OCI-LY7 (cell line): ENCODE measurements at regions not wholly inside any gene's neighbourhood (a gene's known extent, or its start where the extent isn't known, plus 50 kb on each side); places are given as distances from the start of the nearest gene placed in this dataset.

Source experiments
- BruUV-seq: library from RNA; stranded (reverse); fragments of 400-500 nt; replicated peaks from 2 replicates; lab custom pipeline; 2021; lab: Mats Ljungman, UMichigan
- CTCF ChIA-PET: fragments of 300-600 bp; sonication (Branson Sonifier 250); formaldehyde crosslinking; loops from one replicate; lab custom pipeline; 2022; ENCODE audit warnings: antibody characterized with exemption; ENCODE audit not compliant: unreplicated experiment; lab: Charles Lee
- POLR2A ChIA-PET: fragments of 300-600 bp; sonication (Branson Sonifier 250); formaldehyde crosslinking; loops from one replicate; lab custom pipeline; 2022; ENCODE audit warnings: antibody characterized with exemption; lab: Charles Lee
- DNase-seq: peaks from one replicate; pipeline ENCODE4 v3.0.0-alpha.2; 2015; ENCODE audit warnings: low spot score
- H2AFZ ChIP-seq: fragments of 200-600 bp; sonication (generic), shearing (Covaris generic); 2 replicates; pipeline ENCODE4 v1.6.1; 2014; ENCODE audit warnings: mild to moderate bottlenecking, antibody characterized with exemption, low read length, moderate library complexity
- H3K27ac ChIP-seq: fragments of 200-600 bp; sonication (generic); 2 replicates; pipeline ENCODE4 v1.5.1; 2014; ENCODE audit warnings: mixed run types, low read depth, mild to moderate bottlenecking, moderate library complexity, low read length, inconsistent platforms; ENCODE audit not compliant: poor library complexity, severe bottlenecking
- H3K36me3 ChIP-seq: fragments of 200-600 bp; sonication (generic); 2 replicates; pipeline ENCODE4 v1.6.1; 2014; ENCODE audit warnings: mild to moderate bottlenecking, antibody characterized with exemption, low read length, moderate library complexity, mixed read lengths; ENCODE audit not compliant: insufficient read depth
- H3K4me1 ChIP-seq: fragments of 200-600 bp; sonication (generic); 2 replicates; pipeline ENCODE4 v1.5.1; 2014; ENCODE audit warnings: mild to moderate bottlenecking, low read length; ENCODE audit not compliant: insufficient read depth, poor library complexity, severe bottlenecking
- H3K4me2 ChIP-seq: fragments of 200-600 bp; sonication (generic); 2 replicates; pipeline ENCODE4 v1.6.1; 2014; ENCODE audit warnings: mild to moderate bottlenecking, low read length
- H3K4me3 ChIP-seq: fragments of 200-600 bp; sonication (generic); 2 replicates; pipeline ENCODE4 v1.5.1; 2014; ENCODE audit warnings: mild to moderate bottlenecking, low read depth, low read length; ENCODE audit not compliant: poor library complexity, severe bottlenecking
- H3K79me2 ChIP-seq: fragments of 200-600 bp; sonication (generic); 2 replicates; pipeline ENCODE4 v1.6.1; 2016; ENCODE audit warnings: low read depth, mild to moderate bottlenecking, low read length, moderate library complexity, mixed read lengths; ENCODE audit not compliant: insufficient read depth
- H3K9me2 ChIP-seq: fragments of 200-600 bp; sonication (generic); 2 replicates; pipeline ENCODE4 v1.6.1; 2016; ENCODE audit warnings: mild to moderate bottlenecking, low read length, mixed read lengths; ENCODE audit not compliant: insufficient read depth
- H3K9me3 ChIP-seq: fragments of 200-600 bp; sonication (generic); 2 replicates; pipeline ENCODE4 v1.6.1; 2014; ENCODE audit warnings: mild to moderate bottlenecking, mixed run types, low read length, mixed read lengths
- H4K20me1 ChIP-seq: fragments of 200-600 bp; sonication (generic); 2 replicates; pipeline ENCODE4 v1.6.1; 2014; ENCODE audit warnings: mild to moderate bottlenecking, antibody characterized with exemption, low read length, moderate library complexity, mixed read lengths; ENCODE audit not compliant: insufficient read depth
- EZH2phosphoT487 ChIP-seq: fragments of 200-600 bp; sonication (generic); IDR thresholded peaks from 2 replicates; pipeline ENCODE4 v1.6.1; 2018; ENCODE audit warnings: low read depth, borderline replicate concordance, mild to moderate bottlenecking, mixed run types, antibody characterized with exemption, low read length, moderate library complexity, mixed read lengths
- intact Hi-C: fragments of 100-400 bp; cut with micrococcal nuclease; formaldehyde crosslinking; loops from one replicate; pipeline ENCODE4 v1.10.0; 2022; ENCODE audit not compliant: unreplicated experiment
- TF ChIP-seq, protein P1 (sequence below): fragments of 200-600 bp; sonication (generic); conservative IDR thresholded peaks from 2 replicates; pipeline ENCODE4 v1.5.1; 2014; ENCODE audit warnings: mild to moderate bottlenecking, antibody characterized with exemption, low read length, moderate library complexity, mixed read lengths

GRCh38 chr12:45121224-45121623, 70.3 kb upstream of the DBX2 start:
- no peaks in the 10 kb centered on the region for H3K9me3 ChIP-seq
- H3K79me2 ChIP-seq, result no peaks in the 10 kb centered on the region
- no peaks in the 10 kb centered on the region for H3K9me2 ChIP-seq
- TF ChIP-seq, protein P1, sequence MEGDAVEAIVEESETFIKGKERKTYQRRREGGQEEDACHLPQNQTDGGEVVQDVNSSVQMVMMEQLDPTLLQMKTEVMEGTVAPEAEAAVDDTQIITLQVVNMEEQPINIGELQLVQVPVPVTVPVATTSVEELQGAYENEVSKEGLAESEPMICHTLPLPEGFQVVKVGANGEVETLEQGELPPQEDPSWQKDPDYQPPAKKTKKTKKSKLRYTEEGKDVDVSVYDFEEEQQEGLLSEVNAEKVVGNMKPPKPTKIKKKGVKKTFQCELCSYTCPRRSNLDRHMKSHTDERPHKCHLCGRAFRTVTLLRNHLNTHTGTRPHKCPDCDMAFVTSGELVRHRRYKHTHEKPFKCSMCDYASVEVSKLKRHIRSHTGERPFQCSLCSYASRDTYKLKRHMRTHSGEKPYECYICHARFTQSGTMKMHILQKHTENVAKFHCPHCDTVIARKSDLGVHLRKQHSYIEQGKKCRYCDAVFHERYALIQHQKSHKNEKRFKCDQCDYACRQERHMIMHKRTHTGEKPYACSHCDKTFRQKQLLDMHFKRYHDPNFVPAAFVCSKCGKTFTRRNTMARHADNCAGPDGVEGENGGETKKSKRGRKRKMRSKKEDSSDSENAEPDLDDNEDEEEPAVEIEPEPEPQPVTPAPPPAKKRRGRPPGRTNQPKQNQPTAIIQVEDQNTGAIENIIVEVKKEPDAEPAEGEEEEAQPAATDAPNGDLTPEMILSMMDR, result peak; percentile 52; the same call in 1 of the 2 replicates
- TF ChIP-seq EZH2phosphoT487, result no peak
- no peak overlapping the region for H3K27ac ChIP-seq
- peak; percentile 7 for DNase-seq
- H3K4me2 ChIP-seq, result no peak overlapping the region
- intact Hi-C loops, result no loop called here
- H3K4me3 ChIP-seq, result no peak overlapping the region
- ChIA-PET POLR2A (no interaction called here), CTCF (no interaction called here)
- H4K20me1 ChIP-seq, result no peaks in the 10 kb centered on the region
- H3K36me3 ChIP-seq, result no peaks in the 10 kb centered on the region
- no peaks in the 10 kb centered on the region for H3K4me1 ChIP-seq
- BruUV-seq, result no TSS peak
- H2AFZ ChIP-seq, result no peak overlapping the region

- ChIA-PET CTCF (no interaction called here), POLR2A (no interaction called here)
- intact Hi-C loops, result no loop called here
- Histone ChIP-seq H3K9me2 (no peaks in the 10 kb centered on the region), H3K4me3 (no peak overlapping the region), H3K27ac (no peak overlapping the region), H3K4me1 (no peaks in the 10 kb centered on the region), H2AFZ (no peak overlapping the region), H3K36me3 (no peaks in the 10 kb centered on the region), H3K79me2 (no peaks in the 10 kb centered on the region), H3K4me2 (no peak overlapping the region), H4K20me1 (no peaks in the 10 kb centered on the region), H3K9me3 (no peaks in the 10 kb centered on the region)
- no peak for TF ChIP-seq EZH2phosphoT487
- TF ChIP-seq, protein P1, result peak; percentile 45
- DNase-seq, result no peak
- BruUV-seq, result no TSS peak
Measured at GRCh38 chr12:45122768-45123380, 72.0 kb upstream of the DBX2 start.

DNA sequence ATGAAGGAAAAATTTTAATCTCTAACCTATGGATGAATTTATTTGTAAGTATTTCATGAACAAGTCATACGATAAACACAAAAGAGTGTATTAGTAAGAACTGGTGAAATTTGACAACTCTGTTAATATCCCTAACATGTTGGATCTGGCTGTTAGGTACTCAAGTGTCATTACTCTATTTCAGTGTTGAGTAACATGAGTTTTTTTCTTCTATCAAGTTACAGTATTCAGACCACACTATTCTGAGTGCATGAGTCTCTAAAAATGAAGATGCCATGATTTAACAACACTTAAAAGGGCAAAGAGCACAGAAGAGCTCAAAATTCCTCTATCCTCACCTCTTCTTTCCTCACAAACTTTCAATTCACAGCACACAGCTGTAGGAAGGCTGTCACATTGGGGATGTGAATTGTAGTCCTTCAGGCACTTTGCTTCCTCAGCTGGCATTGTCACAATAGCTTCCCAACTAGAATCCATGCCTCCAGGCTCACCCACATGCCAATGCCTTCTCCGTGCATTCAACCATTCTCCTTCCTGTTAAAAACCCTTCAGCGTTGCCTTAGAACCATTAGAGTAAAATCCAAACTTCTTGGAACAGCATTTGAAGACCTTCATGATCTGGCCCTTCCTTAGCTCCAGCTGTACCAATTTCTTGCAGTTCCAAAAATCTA, 73.7 kb upstream of the DBX2 start:
- POLR2A ChIA-PET, result interaction anchor here (0.5 kb wide), 1 partner anchor 120 kb away, joined by 3 read pairs; no protein-coding TSS in a partner anchor
- no peaks in the 10 kb centered on the region for H3K79me2 ChIP-seq
- H3K27ac ChIP-seq, result no peak overlapping the region
- intact Hi-C loops, result no loop called here
- no peak for DNase-seq
- no peaks in the 10 kb centered on the region for H4K20me1 ChIP-seq
- no peaks in the 10 kb centered on the region for H3K9me3 ChIP-seq
- no peaks in the 10 kb centered on the region for H3K9me2 ChIP-seq
- BruUV-seq, result no TSS peak
- no peaks in the 10 kb centered on the region for H3K36me3 ChIP-seq
- H3K4me3 ChIP-seq, result no peak overlapping the region
- no peak overlapping the region for H3K4me2 ChIP-seq
- CTCF ChIA-PET, result no interaction called here
- TF ChIP-seq EZH2phosphoT487, result no peak
- no peak overlapping the region for H2AFZ ChIP-seq
- no peaks in the 10 kb centered on the region for H3K4me1 ChIP-seq
